Activated T-helper 1 cell treated with Interleukin-2 at 50 U/mL for 16 hours (primary cell): ENCODE measurements at regions not wholly inside any gene's neighbourhood (a gene's known extent, or its start where the extent isn't known, plus 50 kb on each side); places are given as distances from the start of the nearest gene placed in this dataset.
"Not testable (repeated sequence)": the region's sequence is repeated elsewhere in the genome, so short reads cannot be mapped to it uniquely, and the experiment has no call there.

Experiments
- DNase-seq: peaks from one replicate; pipeline ENCODE4 v3.0.0-alpha.2; 2020; ENCODE audit warnings: low read depth

- no peak for DNase-seq
Observed at GRCh38 chr5:42089705-42090104, 164.6 kb downstream of the FBXO4 start.

- DNase-seq = no peak
Observed at GRCh38 chr5:42090162-42090561, 165.1 kb downstream of the FBXO4 start.

- DNase-seq = not testable (repeated sequence)
Observed at GRCh38 chr5:42099846-42100245, 174.8 kb downstream of the FBXO4 start.

GRCh38 chr5:42108468-42108867 is 183.4 kb downstream of the FBXO4 start:
- DNase-seq = no peak

GRCh38 chr5:42109006-42109572 is 184.0 kb downstream of the FBXO4 start:
- DNase-seq = no peak

GRCh38 chr5:42115721-42116120 is 190.6 kb downstream of the FBXO4 start:
- DNase-seq = not testable (repeated sequence)

- no peak for DNase-seq
Observed at GRCh38 chr5:42120070-42120469, 195.0 kb downstream of the FBXO4 start.

GRCh38 chr5:42121401-42121800 is 196.3 kb downstream of the FBXO4 start:
- no peak for DNase-seq

GRCh38 chr5:42131081-42131480 is 206.0 kb downstream of the FBXO4 start:
- DNase-seq = no peak

GRCh38 chr5:42143361-42143760 is 218.3 kb downstream of the FBXO4 start:
- DNase-seq = no peak

- no peak for DNase-seq
Observed at GRCh38 chr5:42148813-42149212, 223.7 kb downstream of the FBXO4 start.

GRCh38 chr5:42157215-42157614 is 232.1 kb downstream of the FBXO4 start:
- no peak for DNase-seq

- DNase-seq = no peak
Observed at GRCh38 chr5:42163083-42163482, 238.0 kb downstream of the FBXO4 start.

- DNase-seq = no peak
Observed at GRCh38 chr5:42168091-42168670, 243.1 kb downstream of the FBXO4 start.

- DNase-seq = not testable (repeated sequence)
Observed at GRCh38 chr5:42176118-42176517, 247.1 kb upstream of the GHR start.

- DNase-seq = not testable (repeated sequence)
Observed at GRCh38 chr5:42179843-42180242, 243.4 kb upstream of the GHR start.

GRCh38 chr5:42216904-42217303 is 206.3 kb upstream of the GHR start:
- DNase-seq = no peak

- no peak for DNase-seq
Observed at GRCh38 chr5:42217791-42218190, 205.4 kb upstream of the GHR start.

GRCh38 chr5:42225009-42225408 is 198.2 kb upstream of the GHR start:
- DNase-seq = no peak

- no peak for DNase-seq
Observed at GRCh38 chr5:42228279-42228678, 195.0 kb upstream of the GHR start.

- DNase-seq = no peak
Observed at GRCh38 chr5:42230839-42231238, 192.4 kb upstream of the GHR start.

- no peak for DNase-seq
Observed at GRCh38 chr5:42235241-42235640, 188.0 kb upstream of the GHR start.

- no peak for DNase-seq
Observed at GRCh38 chr5:42235837-42236236, 187.4 kb upstream of the GHR start.

- no peak for DNase-seq
Observed at GRCh38 chr5:42241636-42242035, 181.6 kb upstream of the GHR start.
